Neural crest cell (in vitro differentiated cells): ENCODE measurements at regions not wholly inside any gene's neighbourhood (a gene's known extent, or its start where the extent isn't known, plus 50 kb on each side); places are given as distances from the start of the nearest gene placed in this dataset.

Experiments used
- DNase-seq: peaks from one replicate; pipeline ENCODE4 v3.0.0; 2021; ENCODE audit warnings: low read depth, mixed read lengths, low spot score
- H3K27ac Mint-ChIP-seq: one replicate; pipeline ENCODE4 v1.8.0; 2021; ENCODE audit warnings: mild to moderate bottlenecking, mixed read lengths; ENCODE audit not compliant: unreplicated experiment
- H3K27me3 Mint-ChIP-seq: 2 replicates; pipeline ENCODE4 v1.8.0; 2021; ENCODE audit warnings: low read depth, mild to moderate bottlenecking, mixed read lengths
- H3K36me3 Mint-ChIP-seq: 2 replicates; pipeline ENCODE4 v1.8.0; 2021; ENCODE audit warnings: low read depth, mild to moderate bottlenecking, mixed read lengths
- H3K4me1 Mint-ChIP-seq: 2 replicates; pipeline ENCODE4 v1.8.0; 2021; ENCODE audit warnings: mixed read lengths
- H3K4me3 Mint-ChIP-seq: one replicate; pipeline ENCODE4 v1.8.0; 2021; ENCODE audit warnings: mild to moderate bottlenecking, mixed read lengths
- H3K9me3 Mint-ChIP-seq: 2 replicates; pipeline ENCODE4 v1.8.0; 2021; ENCODE audit warnings: mixed read lengths
- CTCF ChIP-seq: fragments of 200-600 bp; sonication (generic); conservative IDR thresholded peaks from 2 replicates; pipeline ENCODE4 v1.5.0; 2021; ENCODE audit warnings: antibody characterized with exemption, mild to moderate bottlenecking

GRCh38 chr11:110373051-110373702 lies 56.6 kb upstream of the FDX1 start:
- no peak for DNase-seq
- Mint-ChIP-seq H3K36me3 (no peaks in the 10 kb centered on the region), H3K27me3 (no peaks in the 10 kb centered on the region), H3K27ac (no peak overlapping the region), H3K9me3 (peaks cover 6% of the 10 kb centered on the region), H3K4me1 (peaks cover 20% of the 10 kb centered on the region), H3K4me3 (no peak overlapping the region)
- TF ChIP-seq CTCF, result no peak

DNA sequence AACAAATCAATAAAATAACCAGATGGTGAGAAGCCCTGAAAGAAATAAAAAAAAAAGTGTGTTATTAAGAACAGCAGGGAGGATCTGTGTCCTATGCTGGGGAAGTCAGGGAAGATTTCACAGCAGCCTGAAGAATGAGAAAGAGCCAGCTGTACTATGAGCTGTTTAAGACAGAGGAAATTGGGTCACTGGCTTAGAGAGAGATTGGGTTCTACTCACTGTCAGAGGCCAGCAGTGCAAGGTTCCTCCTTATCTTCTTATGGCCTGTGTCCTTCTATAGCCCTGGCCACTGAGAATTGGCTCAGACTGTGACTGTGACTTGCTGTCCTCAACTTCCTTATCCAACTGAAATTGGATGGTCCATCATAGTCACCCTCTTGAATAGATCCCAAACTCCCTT lies 54.8 kb upstream of the FDX1 start:
- Mint-ChIP-seq H3K4me3 (no peak overlapping the region), H3K36me3 (no peaks in the 10 kb centered on the region), H3K4me1 (peaks cover 20% of the 10 kb centered on the region), H3K27me3 (no peaks in the 10 kb centered on the region), H3K27ac (no peak overlapping the region), H3K9me3 (peaks cover 3% of the 10 kb centered on the region)
- DNase-seq, result no peak
- no peak for TF ChIP-seq CTCF

GRCh38 chr11:110375351-110375750 lies 54.4 kb upstream of the FDX1 start:
- no peak overlapping the region for H3K4me3 Mint-ChIP-seq
- H3K4me1 Mint-ChIP-seq, result peaks cover 20% of the 10 kb centered on the region
- DNase-seq, result no peak
- H3K9me3 Mint-ChIP-seq, result peaks cover 3% of the 10 kb centered on the region
- H3K27ac Mint-ChIP-seq, result no peak overlapping the region
- TF ChIP-seq CTCF, result no peak
- H3K27me3 Mint-ChIP-seq, result no peaks in the 10 kb centered on the region
- no peaks in the 10 kb centered on the region for H3K36me3 Mint-ChIP-seq

DNA sequence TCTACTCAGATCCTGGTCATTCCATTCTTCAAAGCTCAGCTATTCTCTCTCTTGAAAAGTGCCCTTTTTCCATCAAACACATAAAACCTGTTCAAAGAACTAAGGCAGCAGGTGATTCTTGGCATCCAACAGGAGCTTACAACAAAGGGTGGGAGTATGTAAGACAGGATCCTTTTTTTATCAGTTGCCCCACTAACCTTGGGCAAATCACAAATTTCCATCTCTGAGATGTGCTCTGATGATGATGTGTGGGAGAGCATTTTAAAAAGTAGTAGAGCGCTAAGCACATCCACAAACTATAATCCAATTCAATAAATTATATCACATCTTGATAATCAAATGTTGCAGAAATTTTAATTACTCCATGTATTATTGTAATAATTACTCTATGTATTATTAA lies 53.7 kb upstream of the FDX1 start:
- H3K4me3 Mint-ChIP-seq, result no peak overlapping the region
- H3K36me3 Mint-ChIP-seq, result no peaks in the 10 kb centered on the region
- DNase-seq, result no peak
- H3K27me3 Mint-ChIP-seq, result no peaks in the 10 kb centered on the region
- peaks cover 3% of the 10 kb centered on the region for H3K9me3 Mint-ChIP-seq
- no peak for TF ChIP-seq CTCF
- peaks cover 20% of the 10 kb centered on the region for H3K4me1 Mint-ChIP-seq
- H3K27ac Mint-ChIP-seq, result no peak overlapping the region

DNA sequence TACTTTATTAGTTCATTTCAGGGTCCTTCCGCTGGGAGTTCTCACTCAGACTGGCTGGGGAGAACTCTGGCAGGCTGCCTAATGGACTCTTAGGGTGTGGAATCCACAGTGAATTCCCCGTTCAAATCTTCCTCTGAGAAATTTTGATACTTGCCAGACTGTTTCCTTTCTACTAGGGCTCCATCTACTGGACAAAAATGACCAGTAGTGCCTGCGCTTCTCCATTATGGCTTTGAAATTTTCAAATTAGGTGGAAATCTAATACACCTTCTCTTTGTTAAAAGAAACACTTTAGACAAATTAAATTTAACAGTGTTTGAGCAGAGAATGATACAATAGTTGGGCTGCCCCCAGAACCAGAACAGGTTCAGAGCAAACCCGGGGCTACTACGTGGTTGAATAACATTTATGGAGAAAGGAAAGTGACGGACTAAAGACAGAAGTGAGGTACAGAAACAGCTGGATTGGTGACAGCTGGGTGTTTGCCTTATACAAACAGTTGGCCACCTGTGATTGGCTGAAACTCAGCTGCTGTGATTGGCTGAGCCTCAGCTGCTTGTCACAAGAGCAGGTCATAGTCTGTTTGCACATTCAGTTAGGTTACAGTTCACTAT lies 52.9 kb upstream of the FDX1 start:
- no peaks in the 10 kb centered on the region for H3K27me3 Mint-ChIP-seq
- H3K9me3 Mint-ChIP-seq, result peaks cover 3% of the 10 kb centered on the region
- H3K27ac Mint-ChIP-seq, result no peak overlapping the region
- peak; percentile 94 for TF ChIP-seq CTCF
- peak; percentile 48 for DNase-seq
- H3K4me1 Mint-ChIP-seq, result peaks cover 15% of the 10 kb centered on the region
- no peaks in the 10 kb centered on the region for H3K36me3 Mint-ChIP-seq
- H3K4me3 Mint-ChIP-seq, result no peak overlapping the region
